ENCODE measurements at regions not wholly inside any gene's neighbourhood (a gene's known extent, or its start where the extent isn't known, plus 50 kb on each side); places are given as distances from the start of the nearest gene placed in this dataset.
"Not testable (repeated sequence)": the region's sequence is repeated elsewhere in the genome, so short reads cannot be mapped to it uniquely, and the experiment has no call there.

DNA sequence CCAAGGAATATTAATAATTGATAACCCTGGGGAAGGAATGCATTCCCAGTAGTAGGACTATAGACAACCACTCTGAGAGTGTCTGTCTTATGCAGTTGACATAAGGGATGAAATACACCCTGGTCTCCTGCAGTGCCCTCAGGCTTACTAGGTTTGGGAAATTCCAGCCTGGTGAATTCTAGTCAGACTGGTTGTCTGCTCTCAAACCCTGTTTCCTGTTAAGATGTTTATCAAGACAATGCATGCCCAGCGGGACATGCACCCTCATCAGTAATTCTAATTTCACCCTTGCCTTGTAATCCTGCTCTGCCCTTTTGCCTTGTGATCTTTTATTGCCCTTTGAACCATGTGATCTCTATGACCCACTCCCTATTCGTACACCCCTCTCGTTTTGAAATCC lies 886.0 kb upstream of the MDGA2 start:
- not testable (repeated sequence) for H3K36me3 ChIP-seq (ENCODE audit: insufficient read depth, low read length)

DNA sequence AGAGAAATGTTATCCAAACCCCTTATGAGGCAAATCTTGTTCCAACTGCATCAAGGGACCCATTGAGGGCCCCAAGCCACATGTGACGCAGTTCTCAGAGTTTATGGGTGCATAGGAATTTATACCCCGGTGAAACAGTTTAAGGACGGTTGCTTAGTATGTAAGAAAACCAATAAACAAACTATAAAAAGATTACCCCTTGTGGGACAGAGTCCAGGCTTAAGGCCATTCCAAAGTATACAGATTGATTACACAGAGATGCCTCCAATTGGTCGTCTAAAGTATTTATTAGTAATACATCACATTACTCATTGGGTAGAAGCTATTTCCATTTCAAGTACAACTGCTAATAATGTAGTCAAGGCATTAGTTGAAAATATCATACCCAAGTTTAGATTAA lies 885.0 kb upstream of the MDGA2 start:
- Histone ChIP-seq H3K27ac (ENCODE audit: low read depth, low read length) (no peak overlapping the region), H3K27me3 (ENCODE audit: insufficient read depth, low read length) (no peaks in the 10 kb centered on the region), H3K36me3 (ENCODE audit: insufficient read depth, low read length) (no peaks in the 10 kb centered on the region)

More for the DNA sequence above, 886.0 kb upstream of the MDGA2 start:
- H2AFZ ChIP-seq (ENCODE audit: low read length, unreplicated experiment); H3K4me1 ChIP-seq (ENCODE audit: control insufficient read depth, insufficient read depth, low read length, unreplicated experiment); H3K79me2 ChIP-seq (ENCODE audit: control insufficient read depth, insufficient read depth, low read length, unreplicated experiment); H3K27ac ChIP-seq (ENCODE audit: low read depth, low read length); H3K27me3 ChIP-seq (ENCODE audit: insufficient read depth, low read length); H3K4me3 ChIP-seq (ENCODE audit: low read depth, low read length): not testable (repeated sequence)

DNA sequence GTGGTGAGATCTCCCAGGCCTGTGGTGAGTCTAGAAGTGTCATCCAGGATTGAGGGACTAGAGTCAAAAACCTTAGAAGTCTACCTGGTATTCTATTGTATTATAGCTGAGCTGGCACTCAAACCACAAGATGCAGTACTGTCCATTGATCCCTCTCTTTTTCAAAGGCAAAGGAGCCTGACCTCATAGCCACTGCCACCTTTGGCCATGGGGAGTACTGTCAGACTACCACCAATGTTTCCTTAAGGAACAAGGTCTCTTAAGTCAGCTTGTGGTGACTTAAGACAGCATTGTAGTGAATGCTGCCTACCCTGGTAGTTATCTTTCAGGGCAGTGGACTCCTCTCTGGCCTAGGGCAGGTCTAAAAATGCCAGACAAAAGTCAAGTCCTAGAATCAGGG lies 878.0 kb upstream of the MDGA2 start:
- no peak overlapping the region for H2AFZ ChIP-seq (ENCODE audit: low read length, unreplicated experiment)
- no peak overlapping the region for H3K27ac ChIP-seq (ENCODE audit: low read depth, low read length)
- H3K36me3 ChIP-seq (ENCODE audit: insufficient read depth, low read length) = no peaks in the 10 kb centered on the region
- no peaks in the 10 kb centered on the region for H3K79me2 ChIP-seq (ENCODE audit: control insufficient read depth, insufficient read depth, low read length, unreplicated experiment)
- H3K27me3 ChIP-seq (ENCODE audit: insufficient read depth, low read length) = no peaks in the 10 kb centered on the region
- no peak overlapping the region for H3K4me3 ChIP-seq (ENCODE audit: low read depth, low read length)
- H3K4me1 ChIP-seq (ENCODE audit: control insufficient read depth, insufficient read depth, low read length, unreplicated experiment) = no peaks in the 10 kb centered on the region

More for the DNA sequence above, 885.0 kb upstream of the MDGA2 start:
- Histone ChIP-seq H3K4me3 (ENCODE audit: low read depth, low read length) (no peak overlapping the region), H3K4me1 (ENCODE audit: control insufficient read depth, insufficient read depth, low read length, unreplicated experiment) (no peaks in the 10 kb centered on the region), H2AFZ (ENCODE audit: low read length, unreplicated experiment) (no peak overlapping the region), H3K79me2 (ENCODE audit: control insufficient read depth, insufficient read depth, low read length, unreplicated experiment) (no peaks in the 10 kb centered on the region)

DNA sequence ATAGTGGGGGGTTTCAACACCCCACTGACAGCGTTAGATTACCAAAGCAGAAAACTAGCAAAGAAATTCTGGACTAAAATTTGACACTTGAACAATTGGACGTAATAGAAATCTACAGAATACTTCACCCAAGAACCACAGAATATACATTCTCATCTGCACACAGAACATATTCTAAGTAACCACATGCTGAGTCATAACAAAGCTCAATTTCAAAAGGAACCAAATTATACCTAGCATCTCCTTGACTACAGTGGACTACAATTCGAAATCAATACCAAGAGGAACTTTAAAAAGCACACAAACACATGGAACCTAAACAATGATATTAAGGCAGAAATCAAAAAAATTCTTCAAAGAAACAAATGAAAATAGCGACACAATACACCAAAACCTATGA lies 871.6 kb upstream of the MDGA2 start:
- Histone ChIP-seq H3K36me3 (ENCODE audit: insufficient read depth, low read length) (no peaks in the 10 kb centered on the region), H3K79me2 (ENCODE audit: control insufficient read depth, insufficient read depth, low read length, unreplicated experiment) (no peaks in the 10 kb centered on the region), H3K27me3 (ENCODE audit: insufficient read depth, low read length) (no peaks in the 10 kb centered on the region), H3K27ac (ENCODE audit: low read depth, low read length) (no peak overlapping the region), H3K4me3 (ENCODE audit: low read depth, low read length) (no peak overlapping the region), H3K4me1 (ENCODE audit: control insufficient read depth, insufficient read depth, low read length, unreplicated experiment) (no peaks in the 10 kb centered on the region), H2AFZ (ENCODE audit: low read length, unreplicated experiment) (no peak overlapping the region)

DNA sequence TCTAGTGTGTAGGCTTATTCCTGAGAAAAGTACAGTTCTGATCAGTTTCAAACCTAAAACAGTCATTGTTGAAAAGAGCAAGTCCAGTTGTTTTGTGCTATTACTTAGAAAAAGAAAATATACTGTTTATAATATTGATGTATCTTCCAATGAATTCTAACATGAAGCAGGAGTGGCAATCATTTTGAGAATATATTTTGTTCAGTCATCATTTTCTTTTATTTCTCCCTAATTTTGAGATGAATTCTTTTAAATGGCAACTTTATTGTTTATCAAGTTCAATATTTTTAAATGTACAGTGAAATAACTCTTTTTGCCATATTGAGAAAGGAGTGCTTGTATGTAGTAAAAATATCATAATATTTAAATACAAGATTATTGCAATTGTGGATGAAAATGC lies 862.2 kb upstream of the MDGA2 start:
- no peaks in the 10 kb centered on the region for H3K36me3 ChIP-seq (ENCODE audit: insufficient read depth, low read length)
- H3K27me3 ChIP-seq (ENCODE audit: insufficient read depth, low read length) = no peaks in the 10 kb centered on the region
- H3K4me1 ChIP-seq (ENCODE audit: control insufficient read depth, insufficient read depth, low read length, unreplicated experiment) = no peaks in the 10 kb centered on the region
- H3K27ac ChIP-seq (ENCODE audit: low read depth, low read length) = no peak overlapping the region
- no peak overlapping the region for H2AFZ ChIP-seq (ENCODE audit: low read length, unreplicated experiment)
- no peak overlapping the region for H3K4me3 ChIP-seq (ENCODE audit: low read depth, low read length)
- H3K79me2 ChIP-seq (ENCODE audit: control insufficient read depth, insufficient read depth, low read length, unreplicated experiment) = no peaks in the 10 kb centered on the region

DNA sequence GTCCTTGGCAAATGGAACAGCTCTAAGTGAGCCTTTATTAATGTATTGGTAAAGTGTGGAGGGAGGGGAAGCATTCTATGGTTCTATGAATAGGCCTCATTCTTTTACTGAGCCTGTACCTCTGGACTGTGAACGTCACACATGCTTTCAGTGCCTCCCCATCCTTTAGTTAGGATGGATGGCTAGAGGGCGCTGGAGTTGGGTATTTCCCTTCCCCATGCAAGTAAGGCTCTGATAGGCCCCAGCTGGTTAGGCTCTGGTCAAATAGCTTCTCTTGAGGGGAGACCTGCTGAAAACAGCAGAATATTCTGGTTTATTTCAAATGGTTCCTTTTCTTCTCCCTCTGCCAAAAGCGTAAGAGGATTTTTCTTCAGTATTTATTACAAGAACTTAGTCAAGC lies 860.9 kb upstream of the MDGA2 start:
- H3K27ac ChIP-seq (ENCODE audit: low read depth, low read length) = no peak overlapping the region
- no peak overlapping the region for H3K4me3 ChIP-seq (ENCODE audit: low read depth, low read length)
- no peaks in the 10 kb centered on the region for H3K4me1 ChIP-seq (ENCODE audit: control insufficient read depth, insufficient read depth, low read length, unreplicated experiment)
- H3K27me3 ChIP-seq (ENCODE audit: insufficient read depth, low read length) = no peaks in the 10 kb centered on the region
- H3K36me3 ChIP-seq (ENCODE audit: insufficient read depth, low read length) = no peaks in the 10 kb centered on the region
- no peaks in the 10 kb centered on the region for H3K79me2 ChIP-seq (ENCODE audit: control insufficient read depth, insufficient read depth, low read length, unreplicated experiment)
- no peak overlapping the region for H2AFZ ChIP-seq (ENCODE audit: low read length, unreplicated experiment)

DNA sequence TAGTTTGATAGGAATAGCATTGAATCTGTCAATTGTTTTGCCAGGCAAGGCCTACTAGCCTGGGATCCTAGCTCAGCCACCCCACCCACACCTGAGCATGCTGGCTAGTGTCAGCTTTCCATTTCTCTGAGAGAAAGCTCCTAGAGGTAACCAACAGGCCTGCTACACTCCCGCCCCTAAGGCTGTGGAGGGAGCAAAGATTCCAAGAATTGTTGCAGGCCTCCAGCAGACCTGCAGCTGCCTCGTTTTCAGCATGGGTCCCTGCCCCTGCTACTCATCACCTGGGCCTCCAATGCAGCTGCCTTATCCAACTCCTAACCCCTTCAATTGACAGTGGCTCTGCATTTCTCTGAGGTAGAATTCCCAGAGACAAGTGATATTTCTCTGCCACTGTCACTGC lies 852.4 kb upstream of the MDGA2 start:
- H3K79me2 ChIP-seq (ENCODE audit: control insufficient read depth, insufficient read depth, low read length, unreplicated experiment) = no peaks in the 10 kb centered on the region
- no peak overlapping the region for H3K27ac ChIP-seq (ENCODE audit: low read depth, low read length)
- no peaks in the 10 kb centered on the region for H3K27me3 ChIP-seq (ENCODE audit: insufficient read depth, low read length)
- H3K36me3 ChIP-seq (ENCODE audit: insufficient read depth, low read length) = no peaks in the 10 kb centered on the region
- H3K4me3 ChIP-seq (ENCODE audit: low read depth, low read length) = no peak overlapping the region
- no peaks in the 10 kb centered on the region for H3K4me1 ChIP-seq (ENCODE audit: control insufficient read depth, insufficient read depth, low read length, unreplicated experiment)
- no peak overlapping the region for H2AFZ ChIP-seq (ENCODE audit: low read length, unreplicated experiment)

DNA sequence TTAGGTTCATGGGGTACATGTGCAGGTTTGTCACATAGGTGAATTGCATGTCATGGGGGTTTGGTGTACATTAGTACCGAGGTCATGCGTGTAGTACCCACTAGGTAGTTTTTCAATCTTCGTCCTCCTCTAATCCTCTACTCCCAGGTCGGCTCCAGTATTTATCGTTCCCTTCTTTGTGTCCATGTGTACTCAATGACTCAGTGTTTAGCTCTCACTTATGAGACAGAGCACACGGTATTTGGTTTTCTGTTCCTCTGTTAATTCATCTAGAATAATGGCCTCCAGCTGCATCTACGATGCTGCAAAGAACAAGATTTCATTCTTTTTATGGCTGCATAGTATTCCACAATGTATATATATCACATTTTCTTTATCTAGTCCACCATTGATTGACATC lies 850.9 kb upstream of the MDGA2 start:
- H2AFZ ChIP-seq (ENCODE audit: low read length, unreplicated experiment) = no peak overlapping the region
- no peaks in the 10 kb centered on the region for H3K36me3 ChIP-seq (ENCODE audit: insufficient read depth, low read length)
- no peaks in the 10 kb centered on the region for H3K27me3 ChIP-seq (ENCODE audit: insufficient read depth, low read length)
- no peak overlapping the region for H3K4me3 ChIP-seq (ENCODE audit: low read depth, low read length)
- no peaks in the 10 kb centered on the region for H3K4me1 ChIP-seq (ENCODE audit: control insufficient read depth, insufficient read depth, low read length, unreplicated experiment)
- H3K79me2 ChIP-seq (ENCODE audit: control insufficient read depth, insufficient read depth, low read length, unreplicated experiment) = no peaks in the 10 kb centered on the region
- no peak overlapping the region for H3K27ac ChIP-seq (ENCODE audit: low read depth, low read length)

DNA sequence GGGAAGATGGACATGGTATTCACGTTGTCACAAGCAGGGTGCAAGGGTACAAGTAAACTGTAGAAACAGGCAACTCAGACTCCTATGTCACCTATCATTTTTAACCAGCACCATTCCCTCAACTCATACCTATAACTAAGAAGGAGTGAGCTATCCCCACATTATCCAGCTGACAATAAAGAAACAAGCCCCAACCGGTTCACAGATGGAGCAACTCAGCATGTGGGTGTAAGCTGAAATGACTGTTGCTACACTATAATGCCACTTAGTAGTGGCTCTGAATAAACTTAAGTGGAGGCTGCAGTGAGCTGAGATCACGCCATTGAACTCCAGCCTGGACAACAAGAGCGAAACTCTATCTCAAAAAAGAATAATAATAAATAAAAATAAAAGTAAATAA lies 829.5 kb upstream of the MDGA2 start:
- Histone ChIP-seq H3K79me2 (ENCODE audit: control insufficient read depth, insufficient read depth, low read length, unreplicated experiment) (no peaks in the 10 kb centered on the region), H3K27ac (ENCODE audit: low read depth, low read length) (no peak overlapping the region), H3K27me3 (ENCODE audit: insufficient read depth, low read length) (no peaks in the 10 kb centered on the region), H2AFZ (ENCODE audit: low read length, unreplicated experiment) (no peak overlapping the region), H3K4me1 (ENCODE audit: control insufficient read depth, insufficient read depth, low read length, unreplicated experiment) (no peaks in the 10 kb centered on the region), H3K36me3 (ENCODE audit: insufficient read depth, low read length) (no peaks in the 10 kb centered on the region), H3K4me3 (ENCODE audit: low read depth, low read length) (no peak overlapping the region)

DNA sequence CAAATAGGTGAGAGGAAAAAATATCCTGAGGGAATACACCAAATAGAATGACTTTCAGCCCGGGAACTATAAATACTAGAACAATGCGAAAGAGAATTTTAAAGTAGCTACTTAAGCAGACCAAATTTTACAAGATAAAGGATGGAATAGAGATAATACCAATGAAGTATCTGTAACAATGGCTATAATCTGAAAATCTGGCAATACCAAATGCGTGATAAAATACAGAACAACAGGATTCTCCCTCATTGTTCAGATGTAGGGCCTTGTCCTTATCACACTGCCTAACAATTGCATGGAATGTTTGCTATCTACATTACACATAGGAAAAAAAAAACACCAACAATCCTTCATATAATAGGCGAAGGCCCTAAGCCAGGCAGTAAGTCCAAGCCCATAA lies 815.4 kb upstream of the MDGA2 start:
- H3K4me1 ChIP-seq (ENCODE audit: control insufficient read depth, insufficient read depth, low read length, unreplicated experiment) = no peaks in the 10 kb centered on the region
- H3K79me2 ChIP-seq (ENCODE audit: control insufficient read depth, insufficient read depth, low read length, unreplicated experiment) = no peaks in the 10 kb centered on the region
- no peak overlapping the region for H2AFZ ChIP-seq (ENCODE audit: low read length, unreplicated experiment)
- no peaks in the 10 kb centered on the region for H3K36me3 ChIP-seq (ENCODE audit: insufficient read depth, low read length)
- H3K27ac ChIP-seq (ENCODE audit: low read depth, low read length) = no peak overlapping the region
- H3K4me3 ChIP-seq (ENCODE audit: low read depth, low read length) = no peak overlapping the region
- no peaks in the 10 kb centered on the region for H3K27me3 ChIP-seq (ENCODE audit: insufficient read depth, low read length)

DNA sequence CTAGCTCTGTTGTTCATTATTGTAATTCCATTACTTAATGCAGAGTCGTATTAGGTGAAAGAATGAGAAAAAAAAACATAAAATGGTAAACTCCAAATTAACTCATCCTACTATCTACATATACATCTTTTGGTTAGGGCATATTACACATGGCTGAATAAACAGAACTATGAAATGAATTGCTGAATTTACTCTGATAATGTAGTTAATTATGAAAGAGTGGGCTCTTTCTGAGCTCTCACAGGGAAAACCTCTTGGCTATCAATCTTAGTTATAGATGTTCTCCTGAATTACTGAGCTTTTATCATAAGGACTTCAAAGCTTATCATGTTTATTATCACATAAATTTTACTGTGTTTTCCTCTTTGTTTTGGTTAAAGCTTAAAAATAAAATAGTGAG lies 798.5 kb upstream of the MDGA2 start:
- no peaks in the 10 kb centered on the region for H3K79me2 ChIP-seq (ENCODE audit: control insufficient read depth, insufficient read depth, low read length, unreplicated experiment)
- no peaks in the 10 kb centered on the region for H3K27me3 ChIP-seq (ENCODE audit: insufficient read depth, low read length)
- no peak overlapping the region for H2AFZ ChIP-seq (ENCODE audit: low read length, unreplicated experiment)
- H3K4me3 ChIP-seq (ENCODE audit: low read depth, low read length) = no peak overlapping the region
- no peak overlapping the region for H3K27ac ChIP-seq (ENCODE audit: low read depth, low read length)
- H3K36me3 ChIP-seq (ENCODE audit: insufficient read depth, low read length) = no peaks in the 10 kb centered on the region
- H3K4me1 ChIP-seq (ENCODE audit: control insufficient read depth, insufficient read depth, low read length, unreplicated experiment) = no peaks in the 10 kb centered on the region

DNA sequence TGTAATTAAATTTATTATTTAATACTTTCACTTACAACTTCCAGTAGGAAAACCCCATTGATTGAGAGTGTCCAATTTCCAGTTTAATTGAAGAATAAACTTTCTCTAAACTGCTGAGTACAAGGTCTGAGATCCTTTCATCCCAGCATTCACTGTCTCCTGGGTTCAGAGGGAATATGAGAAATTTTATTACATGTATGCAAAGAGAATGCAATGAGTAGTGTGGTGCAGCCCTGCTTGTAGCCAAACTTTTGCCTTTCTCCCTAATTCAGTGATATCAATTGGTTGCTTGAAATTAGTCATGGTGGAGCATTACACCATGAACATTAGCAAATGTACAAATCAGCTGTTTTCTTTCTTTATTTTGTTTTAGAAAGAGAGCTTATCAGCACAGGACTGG lies 780.6 kb upstream of the MDGA2 start:
- no peak overlapping the region for H3K4me3 ChIP-seq (ENCODE audit: low read depth, low read length)

More for the DNA sequence above, 780.6 kb upstream of the MDGA2 start:
- Histone ChIP-seq H3K36me3 (ENCODE audit: insufficient read depth, low read length) (no peaks in the 10 kb centered on the region), H3K4me1 (ENCODE audit: control insufficient read depth, insufficient read depth, low read length, unreplicated experiment) (no peaks in the 10 kb centered on the region), H3K27me3 (ENCODE audit: insufficient read depth, low read length) (no peaks in the 10 kb centered on the region), H3K27ac (ENCODE audit: low read depth, low read length) (no peak overlapping the region), H3K79me2 (ENCODE audit: control insufficient read depth, insufficient read depth, low read length, unreplicated experiment) (no peaks in the 10 kb centered on the region), H2AFZ (ENCODE audit: low read length, unreplicated experiment) (no peak overlapping the region)

Measured in ACC112 (cell line).